Immature natural killer cell (primary cell): ENCODE measurements at regions not wholly inside any gene's neighbourhood (a gene's known extent, or its start where the extent isn't known, plus 50 kb on each side); places are given as distances from the start of the nearest gene placed in this dataset.

Experiments
- DNase-seq, 3 donors: peaks; one replicate each; pipeline ENCODE4 v3.0.0; 2022; ENCODE audit warnings: mixed read lengths in 1 of 3
- H3K27ac Mint-ChIP-seq, 6 donors: one replicate each; pipeline ENCODE4 v1.8.0; 2020; ENCODE audit warnings: mixed read lengths in 6 of 6, mild to moderate bottlenecking in 5 of 6, inconsistent platforms in 4 of 6, moderate library complexity in 3 of 6
- H3K27me3 Mint-ChIP-seq, 3 donors: one replicate each; pipeline ENCODE4 v1.8.0; 2020 to 2021; ENCODE audit warnings: low read depth in 3 of 3, mild to moderate bottlenecking in 3 of 3, mixed read lengths in 3 of 3, moderate library complexity in 3 of 3, inconsistent platforms in 1 of 3
- H3K36me3 Mint-ChIP-seq, 3 donors: one replicate each; pipeline ENCODE4 v1.8.0; 2020; ENCODE audit warnings: mixed read lengths in 3 of 3, inconsistent platforms in 2 of 3, mild to moderate bottlenecking in 2 of 3
- H3K4me1 Mint-ChIP-seq, 2 donors: one replicate each; pipeline ENCODE4 v1.8.0; 2020; ENCODE audit warnings: inconsistent platforms in 2 of 2, mild to moderate bottlenecking in 2 of 2, mixed read lengths in 2 of 2, moderate library complexity in 1 of 2
- H3K4me3 Mint-ChIP-seq, 5 donors: one replicate each; pipeline ENCODE4 v1.8.0; 2020; ENCODE audit warnings: mild to moderate bottlenecking in 5 of 5, mixed read lengths in 5 of 5, inconsistent platforms in 3 of 5, moderate library complexity in 3 of 5
- H3K9me3 Mint-ChIP-seq, 6 donors: one replicate each; pipeline ENCODE4 v1.8.0; 2020; ENCODE audit warnings: mild to moderate bottlenecking in 6 of 6, mixed read lengths in 6 of 6, inconsistent platforms in 4 of 6, moderate library complexity in 3 of 6

- Mint-ChIP-seq H3K36me3 (peaks cover 0 to 8% (median 3%) of the 10 kb centered on the region in 3 donors), H3K9me3 (peaks cover 8 to 66% (median 41%) of the 10 kb centered on the region in 6 donors), H3K27me3 (peaks cover 0 to 4% (median 0%) of the 10 kb centered on the region in 3 donors), H3K4me3 (no peak overlapping the region), H3K27ac (no peak overlapping the region), H3K4me1 (no peaks in the 10 kb centered on the region)
- DNase-seq = no peak
Measured at GRCh38 chr9:10674586-10674985, 61.8 kb upstream of the PTPRD start.

GRCh38 chr9:10678010-10678409 is 65.2 kb upstream of the PTPRD start:
- H3K27me3 Mint-ChIP-seq = peaks cover 0 to 2% (median 0%) of the 10 kb centered on the region in 3 donors
- no peak overlapping the region for H3K27ac Mint-ChIP-seq
- peaks cover 0 to 8% (median 0%) of the 10 kb centered on the region in 3 donors for H3K36me3 Mint-ChIP-seq
- H3K4me1 Mint-ChIP-seq = no peaks in the 10 kb centered on the region
- H3K9me3 Mint-ChIP-seq = peaks cover 10 to 68% (median 34%) of the 10 kb centered on the region in 6 donors
- H3K4me3 Mint-ChIP-seq = no peak overlapping the region
- DNase-seq = no peak

GRCh38 chr9:10678790-10679189 is 66.0 kb upstream of the PTPRD start:
- peaks cover 8 to 67% (median 30%) of the 10 kb centered on the region in 6 donors for H3K9me3 Mint-ChIP-seq

DNA sequence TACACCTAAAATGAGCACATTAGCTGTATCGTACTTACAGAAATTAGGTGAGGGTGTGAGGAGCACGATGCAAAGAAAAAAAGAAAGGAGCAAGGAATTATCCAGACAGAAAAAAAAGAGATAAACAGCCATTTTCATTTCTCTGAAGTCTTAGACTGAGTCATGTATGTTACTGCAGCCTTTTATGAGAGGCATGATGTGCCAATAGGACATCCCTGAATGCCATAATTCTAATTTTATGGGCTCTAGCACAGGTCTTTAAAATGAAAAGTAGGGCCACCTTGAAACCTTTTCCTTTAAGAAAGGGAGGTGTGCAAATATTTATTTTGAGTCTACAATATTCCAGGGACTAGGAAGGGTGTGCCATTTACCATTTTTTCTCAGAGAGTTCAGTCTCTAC is 74.1 kb upstream of the PTPRD start:
- Mint-ChIP-seq H3K4me1 (no peaks in the 10 kb centered on the region), H3K4me3 (no peak overlapping the region), H3K27me3 (peaks cover 0 to 1% (median 0%) of the 10 kb centered on the region in 3 donors), H3K27ac (no peak overlapping the region), H3K36me3 (no peaks in the 10 kb centered on the region), H3K9me3 (peaks cover 23 to 57% (median 35%) of the 10 kb centered on the region in 6 donors)
- DNase-seq = no peak

More at GRCh38 chr9:10678790-10679189, 66.0 kb upstream of the PTPRD start:
- Mint-ChIP-seq H3K36me3 (peaks cover 0 to 3% (median 0%) of the 10 kb centered on the region in 3 donors), H3K27ac (no peak overlapping the region), H3K27me3 (no peaks in the 10 kb centered on the region), H3K4me3 (no peak overlapping the region), H3K4me1 (no peaks in the 10 kb centered on the region)
- DNase-seq = no peak

DNA sequence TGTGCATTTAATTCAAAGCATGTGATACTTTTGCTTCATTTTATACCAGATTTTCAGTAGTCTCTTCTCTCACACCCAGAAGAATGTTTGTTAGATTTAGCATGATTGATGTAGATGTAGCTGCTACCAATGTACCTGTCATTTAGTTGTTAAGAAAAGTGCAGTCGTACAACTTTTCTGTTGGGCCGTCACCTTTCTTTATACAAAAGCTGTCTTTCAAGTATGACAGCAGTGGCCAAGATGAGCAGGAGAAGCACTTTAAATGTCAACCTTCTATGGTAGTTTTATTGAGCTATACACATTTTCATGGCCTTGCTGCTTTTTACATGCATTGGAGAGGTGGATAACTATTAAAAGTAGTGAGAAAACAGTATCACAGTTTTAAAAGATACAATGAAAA is 77.7 kb upstream of the PTPRD start:
- H3K36me3 Mint-ChIP-seq = no peaks in the 10 kb centered on the region
- no peak overlapping the region for H3K27ac Mint-ChIP-seq
- peaks cover 19 to 52% (median 34%) of the 10 kb centered on the region in 6 donors for H3K9me3 Mint-ChIP-seq
- H3K4me1 Mint-ChIP-seq = no peaks in the 10 kb centered on the region
- no peak overlapping the region for H3K4me3 Mint-ChIP-seq
- peaks cover 0 to 1% (median 0%) of the 10 kb centered on the region in 3 donors for H3K27me3 Mint-ChIP-seq
- DNase-seq = no peak

DNA sequence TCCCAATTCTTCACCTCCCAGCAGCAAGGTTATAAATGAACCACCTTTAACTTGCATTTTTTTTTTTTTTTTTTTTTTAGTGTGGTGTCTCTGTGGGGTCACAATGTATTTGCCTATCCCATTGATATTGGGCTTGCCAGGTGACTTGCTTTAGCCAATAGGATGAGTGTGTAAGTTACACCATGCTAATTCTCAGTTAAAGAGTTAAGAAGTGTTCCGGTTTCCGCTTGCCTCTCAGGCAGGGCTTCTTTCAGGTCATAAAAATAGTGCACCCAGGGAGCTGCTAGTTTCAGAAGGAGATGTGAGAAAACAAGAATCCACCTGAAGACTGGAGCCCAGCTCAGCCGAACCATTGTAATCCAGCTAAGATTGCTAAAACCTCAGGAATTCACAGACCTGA is 84.2 kb upstream of the PTPRD start:
- Mint-ChIP-seq H3K4me3 (no peak overlapping the region), H3K36me3 (no peaks in the 10 kb centered on the region), H3K9me3 (peaks cover 5 to 49% (median 26%) of the 10 kb centered on the region in 6 donors), H3K4me1 (no peaks in the 10 kb centered on the region), H3K27ac (no peak overlapping the region), H3K27me3 (peaks cover 0 to 2% (median 0%) of the 10 kb centered on the region in 3 donors)
- no peak for DNase-seq

- no peak for DNase-seq
- H3K9me3 Mint-ChIP-seq = peaks cover 6 to 55% (median 35%) of the 10 kb centered on the region in 6 donors
- H3K27ac Mint-ChIP-seq = no peak overlapping the region
- H3K27me3 Mint-ChIP-seq = peaks cover 0 to 2% (median 0%) of the 10 kb centered on the region in 3 donors
- H3K36me3 Mint-ChIP-seq = no peaks in the 10 kb centered on the region
- no peak overlapping the region for H3K4me3 Mint-ChIP-seq
- no peaks in the 10 kb centered on the region for H3K4me1 Mint-ChIP-seq
Measured at GRCh38 chr9:10700291-10700690, 87.5 kb upstream of the PTPRD start.

DNA sequence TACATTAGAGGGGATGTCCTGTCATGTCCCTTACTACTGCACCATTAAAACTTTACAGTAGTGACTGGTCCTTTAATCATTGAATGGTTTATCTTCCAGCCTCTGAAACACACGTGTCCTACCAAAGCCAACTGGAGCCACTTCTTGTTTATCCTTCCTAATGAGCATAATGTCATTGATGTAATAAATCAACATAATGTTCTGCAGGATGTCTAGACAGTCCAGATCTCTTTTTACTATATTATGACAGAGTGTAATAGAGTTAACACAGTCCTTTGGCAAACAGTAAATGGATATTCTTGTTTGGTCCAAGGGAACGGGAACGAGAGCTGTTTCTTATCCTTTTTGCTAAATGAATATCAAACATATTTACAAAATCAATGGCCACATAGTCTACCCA is 88.1 kb upstream of the PTPRD start:
- no peak for DNase-seq
- no peaks in the 10 kb centered on the region for H3K4me1 Mint-ChIP-seq
- peaks cover 0 to 2% (median 0%) of the 10 kb centered on the region in 3 donors for H3K27me3 Mint-ChIP-seq
- peaks cover 6 to 61% (median 37%) of the 10 kb centered on the region in 6 donors for H3K9me3 Mint-ChIP-seq
- no peak overlapping the region for H3K27ac Mint-ChIP-seq
- H3K36me3 Mint-ChIP-seq = no peaks in the 10 kb centered on the region
- H3K4me3 Mint-ChIP-seq = no peak overlapping the region

GRCh38 chr9:10701906-10702305 is 89.1 kb upstream of the PTPRD start:
- H3K4me1 Mint-ChIP-seq = no peaks in the 10 kb centered on the region
- H3K36me3 Mint-ChIP-seq = no peaks in the 10 kb centered on the region
- H3K4me3 Mint-ChIP-seq = no peak overlapping the region
- no peak for DNase-seq
- peaks cover 0 to 2% (median 0%) of the 10 kb centered on the region in 3 donors for H3K27me3 Mint-ChIP-seq
- no peak overlapping the region for H3K27ac Mint-ChIP-seq
- peaks cover 10 to 60% (median 35%) of the 10 kb centered on the region in 6 donors for H3K9me3 Mint-ChIP-seq

DNA sequence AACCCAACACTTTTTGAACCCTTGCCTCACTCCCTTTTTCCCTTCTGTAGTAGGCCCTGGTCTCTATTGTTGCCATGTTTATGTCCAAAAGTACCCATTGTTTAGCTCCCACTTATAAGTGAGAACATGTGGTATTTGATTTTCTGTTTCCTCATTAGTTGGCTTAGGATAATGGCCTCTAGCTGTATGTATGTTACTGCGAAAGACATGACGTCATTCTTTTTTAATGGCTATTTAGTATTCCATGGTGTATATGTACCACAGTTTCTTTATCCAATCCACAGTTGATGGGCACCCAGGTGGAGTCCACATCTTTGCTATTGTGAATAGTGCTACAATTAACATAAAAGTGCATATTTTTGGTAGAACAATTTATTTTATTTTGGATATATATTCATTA is 90.3 kb upstream of the PTPRD start:
- DNase-seq = no peak
- H3K27ac Mint-ChIP-seq = no peak overlapping the region

DNA sequence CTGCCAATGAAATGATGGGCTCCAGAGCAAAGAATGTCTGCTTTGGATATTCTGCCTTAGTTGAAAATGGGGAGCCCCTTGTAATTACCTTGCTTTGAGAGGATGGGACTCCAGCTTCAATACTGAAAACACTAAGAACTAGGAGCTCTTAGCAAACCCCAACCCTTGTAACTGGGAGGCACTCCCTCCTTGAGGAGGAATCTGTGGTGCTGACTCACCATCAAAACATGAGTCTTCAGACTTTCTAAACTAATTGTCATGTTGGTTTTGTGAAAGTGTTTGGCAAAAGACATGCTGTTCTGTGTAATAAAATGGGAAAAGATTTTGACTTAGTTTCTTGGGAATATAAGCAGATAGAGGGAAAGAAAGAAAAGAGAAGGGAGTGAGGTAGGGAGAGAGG is 91.9 kb upstream of the PTPRD start:
- peaks cover 0 to 2% (median 2%) of the 10 kb centered on the region in 3 donors for H3K27me3 Mint-ChIP-seq
- no peak overlapping the region for H3K4me3 Mint-ChIP-seq
- no peak for DNase-seq
- H3K36me3 Mint-ChIP-seq = no peaks in the 10 kb centered on the region
- peaks cover 10 to 47% (median 35%) of the 10 kb centered on the region in 6 donors for H3K9me3 Mint-ChIP-seq
- no peaks in the 10 kb centered on the region for H3K4me1 Mint-ChIP-seq
- no peak overlapping the region for H3K27ac Mint-ChIP-seq

More for the DNA sequence above, 90.3 kb upstream of the PTPRD start:
- H3K27me3 Mint-ChIP-seq = peaks cover 0 to 2% (median 0%) of the 10 kb centered on the region in 3 donors
- no peak overlapping the region for H3K4me3 Mint-ChIP-seq
- H3K9me3 Mint-ChIP-seq = peaks cover 10 to 55% (median 34%) of the 10 kb centered on the region in 6 donors
- no peaks in the 10 kb centered on the region for H3K4me1 Mint-ChIP-seq
- no peaks in the 10 kb centered on the region for H3K36me3 Mint-ChIP-seq

DNA sequence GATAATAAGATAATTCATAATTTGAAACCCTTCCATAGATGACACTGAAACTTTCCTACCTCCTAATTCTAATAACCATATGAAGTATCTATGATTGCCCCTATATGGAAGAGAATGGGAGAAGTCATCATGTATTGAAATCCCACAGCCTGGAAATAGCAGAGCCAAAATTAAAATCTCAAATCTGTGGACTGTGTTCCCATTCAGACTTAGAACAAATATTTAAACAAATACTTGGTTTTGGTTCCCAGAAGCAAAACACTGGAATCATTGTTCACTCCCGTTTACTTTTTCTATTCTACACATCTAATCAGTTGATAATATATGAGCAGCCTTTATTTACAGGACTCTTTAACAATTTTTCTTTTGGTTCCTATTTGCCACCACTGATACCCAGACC is 92.6 kb upstream of the PTPRD start:
- Mint-ChIP-seq H3K27me3 (peaks cover 0 to 2% (median 2%) of the 10 kb centered on the region in 3 donors), H3K27ac (no peak overlapping the region), H3K4me1 (no peaks in the 10 kb centered on the region), H3K4me3 (no peak overlapping the region), H3K9me3 (peaks cover 10 to 44% (median 35%) of the 10 kb centered on the region in 6 donors), H3K36me3 (no peaks in the 10 kb centered on the region)
- DNase-seq = no peak

GRCh38 chr9:10706788-10707187 is 94.0 kb upstream of the PTPRD start:
- no peaks in the 10 kb centered on the region for H3K36me3 Mint-ChIP-seq
- no peak overlapping the region for H3K4me3 Mint-ChIP-seq
- H3K4me1 Mint-ChIP-seq = no peaks in the 10 kb centered on the region
- no peak for DNase-seq
- H3K27me3 Mint-ChIP-seq = peaks cover 0 to 2% (median 0%) of the 10 kb centered on the region in 3 donors
- no peak overlapping the region for H3K27ac Mint-ChIP-seq
- peaks cover 10 to 43% (median 30%) of the 10 kb centered on the region in 6 donors for H3K9me3 Mint-ChIP-seq

DNA sequence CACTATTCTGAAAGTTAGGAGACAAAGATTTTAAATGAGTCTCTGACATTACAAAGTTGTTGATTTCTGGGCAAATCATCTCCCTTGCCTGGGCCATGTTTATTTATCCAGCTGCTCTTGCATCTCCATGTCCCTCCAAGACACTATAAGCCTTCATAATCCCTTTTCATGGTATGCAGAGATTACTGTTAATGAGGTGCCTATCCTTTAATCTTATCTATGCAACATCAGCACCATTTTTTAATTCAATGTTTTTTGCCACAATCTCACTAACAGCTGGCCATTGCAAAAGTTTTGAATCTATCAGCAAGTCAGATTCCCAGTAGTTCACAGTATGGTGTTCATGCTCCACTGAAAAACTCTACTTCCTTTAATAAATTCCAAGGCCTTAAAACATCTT is 108.5 kb upstream of the PTPRD start:
- H3K4me3 Mint-ChIP-seq = no peak overlapping the region
- peaks cover 0 to 3% (median 0%) of the 10 kb centered on the region in 3 donors for H3K27me3 Mint-ChIP-seq
- H3K9me3 Mint-ChIP-seq = peaks cover 3 to 58% (median 24%) of the 10 kb centered on the region in 6 donors
- no peaks in the 10 kb centered on the region for H3K4me1 Mint-ChIP-seq
- H3K27ac Mint-ChIP-seq = no peak overlapping the region
- DNase-seq = no peak
- H3K36me3 Mint-ChIP-seq = no peaks in the 10 kb centered on the region

DNA sequence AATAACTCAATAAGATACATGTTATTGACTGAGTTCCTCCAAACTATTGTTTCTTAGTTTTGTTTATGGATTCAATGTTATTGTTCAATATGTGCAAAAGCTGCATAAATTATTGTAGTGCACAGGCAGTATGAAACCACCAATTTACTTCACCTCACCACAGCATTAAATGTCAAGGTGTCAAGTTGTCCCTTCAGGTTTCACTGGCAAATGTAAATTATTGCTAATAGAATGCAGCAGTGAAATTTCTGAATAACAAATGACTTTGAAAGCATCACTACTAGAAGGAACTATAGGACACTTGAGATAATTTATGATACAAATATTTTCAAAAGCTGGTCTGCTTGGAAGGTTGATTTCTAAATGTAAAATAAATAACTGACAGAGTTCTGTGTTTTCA is 116.4 kb upstream of the PTPRD start:
- Mint-ChIP-seq H3K4me3 (no peak overlapping the region), H3K36me3 (no peaks in the 10 kb centered on the region), H3K27me3 (no peaks in the 10 kb centered on the region), H3K27ac (no peak overlapping the region), H3K4me1 (no peaks in the 10 kb centered on the region), H3K9me3 (peaks cover 8 to 31% (median 22%) of the 10 kb centered on the region in 6 donors)
- no peak for DNase-seq
